Neutrophil (primary cell): ENCODE measurements at regions not wholly inside any gene's neighbourhood (a gene's known extent, or its start where the extent isn't known, plus 50 kb on each side); places are given as distances from the start of the nearest gene placed in this dataset.
"Not testable (repeated sequence)": the region's sequence is repeated elsewhere in the genome, so short reads cannot be mapped to it uniquely, and the experiment has no call there.

Experiments used
- H3K27ac ChIP-seq: fragments of 200-600 bp; sonication (generic); 2 replicates; pipeline ENCODE4 v1.5.1; 2016; ENCODE audit warnings: mild to moderate bottlenecking, moderate library complexity
- H3K27me3 ChIP-seq: fragments of 200-600 bp; sonication (generic); 2 replicates; pipeline ENCODE4 v1.6.0; 2016; ENCODE audit warnings: mild to moderate bottlenecking
- H3K36me3 ChIP-seq: fragments of 200-600 bp; sonication (generic); 2 replicates; pipeline ENCODE4 v1.5.1; 2017
- H3K4me1 ChIP-seq, 2 experiments: fragments of 200-600 bp in 1 of 2; sonication (generic) in 1 of 2; 1 replicate in 1 of 2; 2 replicates in 1 of 2; pipeline versions ENCODE4 v1.5.1 to v1.6.1; 2013 to 2016; ENCODE audit warnings: low read depth in 1 of 2, low read length in 1 of 2, mild to moderate bottlenecking in 1 of 2, moderate library complexity in 1 of 2; ENCODE audit not compliant: control insufficient read depth in 1 of 2, insufficient read depth in 1 of 2
- H3K4me3 ChIP-seq, 2 experiments: fragments of 200-600 bp in 1 of 2; sonication (generic) in 1 of 2; 1 replicate in 1 of 2; 2 replicates in 1 of 2; pipeline ENCODE4 v1.5.1; 2013 to 2016; ENCODE audit warnings: low read depth in 1 of 2, low read length in 1 of 2, mild to moderate bottlenecking in 1 of 2, moderate library complexity in 1 of 2
- H3K9me3 ChIP-seq: fragments of 200-600 bp; sonication (generic); 2 replicates; pipeline ENCODE4 v1.5.1; 2016
- TF ChIP-seq, protein P1 (sequence below): fragments of 200-600 bp; sonication (generic); IDR thresholded peaks from 2 replicates; pipeline ENCODE4 v1.5.1; 2016; ENCODE audit warnings: antibody characterized with exemption

DNA sequence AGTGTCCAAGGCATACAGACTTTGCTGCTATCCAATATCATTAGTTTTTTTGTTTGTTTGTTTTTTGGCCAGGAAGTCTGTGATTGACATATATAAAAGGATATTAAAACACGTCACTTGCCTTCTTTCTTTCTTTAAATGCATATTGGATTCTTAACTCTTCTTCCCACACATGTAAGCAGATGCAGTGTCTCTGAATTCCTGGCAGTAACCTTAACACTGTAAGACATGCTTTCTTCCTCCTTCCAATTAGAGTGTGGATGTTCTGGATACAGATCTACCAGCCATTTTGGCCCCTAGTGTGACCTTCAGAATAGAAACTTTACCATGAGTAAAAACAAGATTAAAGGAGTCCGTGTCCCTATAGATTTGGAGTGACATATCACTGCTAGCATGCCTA is 967.4 kb upstream of the PRR20A start:
- TF ChIP-seq, protein P1, sequence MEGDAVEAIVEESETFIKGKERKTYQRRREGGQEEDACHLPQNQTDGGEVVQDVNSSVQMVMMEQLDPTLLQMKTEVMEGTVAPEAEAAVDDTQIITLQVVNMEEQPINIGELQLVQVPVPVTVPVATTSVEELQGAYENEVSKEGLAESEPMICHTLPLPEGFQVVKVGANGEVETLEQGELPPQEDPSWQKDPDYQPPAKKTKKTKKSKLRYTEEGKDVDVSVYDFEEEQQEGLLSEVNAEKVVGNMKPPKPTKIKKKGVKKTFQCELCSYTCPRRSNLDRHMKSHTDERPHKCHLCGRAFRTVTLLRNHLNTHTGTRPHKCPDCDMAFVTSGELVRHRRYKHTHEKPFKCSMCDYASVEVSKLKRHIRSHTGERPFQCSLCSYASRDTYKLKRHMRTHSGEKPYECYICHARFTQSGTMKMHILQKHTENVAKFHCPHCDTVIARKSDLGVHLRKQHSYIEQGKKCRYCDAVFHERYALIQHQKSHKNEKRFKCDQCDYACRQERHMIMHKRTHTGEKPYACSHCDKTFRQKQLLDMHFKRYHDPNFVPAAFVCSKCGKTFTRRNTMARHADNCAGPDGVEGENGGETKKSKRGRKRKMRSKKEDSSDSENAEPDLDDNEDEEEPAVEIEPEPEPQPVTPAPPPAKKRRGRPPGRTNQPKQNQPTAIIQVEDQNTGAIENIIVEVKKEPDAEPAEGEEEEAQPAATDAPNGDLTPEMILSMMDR: no peak
- Histone ChIP-seq H3K27me3 (no peaks in the 10 kb centered on the region), H3K27ac (no peak overlapping the region), H3K36me3 (no peaks in the 10 kb centered on the region), H3K4me1 (no peaks in the 10 kb centered on the region), H3K4me3 (no peak overlapping the region), H3K9me3 (no peaks in the 10 kb centered on the region)

DNA sequence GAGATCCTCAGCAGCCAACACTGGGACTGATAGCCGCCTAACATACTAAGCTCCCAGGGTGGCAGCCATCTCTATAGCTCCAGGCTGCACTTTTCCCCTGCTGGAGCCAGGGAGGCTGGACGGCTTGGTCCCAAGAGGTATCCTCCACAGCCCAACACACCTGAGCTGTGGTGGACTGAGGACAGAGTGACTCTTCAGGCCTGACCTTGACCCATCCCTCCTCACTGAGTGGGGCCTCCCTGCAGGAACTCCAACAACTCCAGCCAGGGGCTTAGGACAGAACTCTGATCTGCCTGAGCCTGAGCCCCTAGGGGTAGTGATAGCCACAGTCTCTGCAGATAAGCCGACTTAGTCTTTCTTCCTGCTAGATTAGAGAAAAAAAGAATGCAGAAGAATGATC is 958.1 kb upstream of the PRR20A start:
- TF ChIP-seq, protein P1: no peak
- H3K4me3 ChIP-seq: no peak overlapping the region
- H3K27ac ChIP-seq: no peak overlapping the region
- H3K4me1 ChIP-seq: no peaks in the 10 kb centered on the region
- no peaks in the 10 kb centered on the region for H3K27me3 ChIP-seq
- H3K36me3 ChIP-seq: no peaks in the 10 kb centered on the region
- H3K9me3 ChIP-seq: no peaks in the 10 kb centered on the region

DNA sequence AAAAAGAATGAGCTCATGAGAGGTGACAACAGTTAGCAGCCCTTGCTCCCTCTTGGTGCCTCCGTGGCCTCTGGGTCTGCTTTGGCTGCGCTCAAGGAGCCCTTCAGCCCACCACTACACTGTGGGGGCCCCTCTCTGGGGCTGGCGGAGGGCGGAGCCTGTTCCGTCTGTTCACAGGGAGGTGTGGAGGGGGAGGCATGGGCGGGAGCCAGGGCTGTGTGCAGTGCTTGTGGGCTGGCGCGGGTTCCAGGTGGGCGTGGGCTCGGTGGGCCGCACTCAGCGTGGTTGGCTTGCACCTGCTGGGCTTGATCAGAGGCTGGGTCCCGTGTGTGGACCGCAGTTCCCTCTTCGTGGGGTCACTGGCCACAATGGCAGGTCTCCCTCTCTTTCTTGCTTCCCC is 953.4 kb upstream of the PRR20A start:
- H3K9me3 ChIP-seq: no peaks in the 10 kb centered on the region
- no peak overlapping the region for H3K4me3 ChIP-seq
- no peaks in the 10 kb centered on the region for H3K4me1 ChIP-seq
- no peak overlapping the region for H3K27ac ChIP-seq
- H3K36me3 ChIP-seq: no peaks in the 10 kb centered on the region
- TF ChIP-seq, protein P1: no peak
- no peaks in the 10 kb centered on the region for H3K27me3 ChIP-seq

DNA sequence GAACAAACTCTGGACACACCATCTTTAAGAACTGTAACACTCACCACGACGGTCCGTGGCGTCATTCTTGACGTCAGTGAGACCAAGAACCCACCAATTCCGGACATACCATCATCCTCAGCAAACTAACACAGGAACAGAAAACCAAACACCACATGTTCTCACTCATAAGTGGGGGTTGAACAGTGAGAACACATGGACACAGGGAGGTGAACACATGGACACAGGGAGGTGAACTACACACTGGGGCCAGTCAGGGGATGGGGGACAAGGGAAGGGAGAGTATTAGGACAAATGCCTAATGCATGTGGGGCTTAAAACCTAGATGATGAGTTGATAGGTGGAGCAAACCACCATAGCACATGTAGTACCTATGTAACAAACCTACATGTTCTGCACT is 952.1 kb upstream of the PRR20A start:
- H3K27me3 ChIP-seq, H3K9me3 ChIP-seq, H3K4me1 ChIP-seq, H3K4me3 ChIP-seq, H3K27ac ChIP-seq, H3K36me3 ChIP-seq: not testable (repeated sequence)

DNA sequence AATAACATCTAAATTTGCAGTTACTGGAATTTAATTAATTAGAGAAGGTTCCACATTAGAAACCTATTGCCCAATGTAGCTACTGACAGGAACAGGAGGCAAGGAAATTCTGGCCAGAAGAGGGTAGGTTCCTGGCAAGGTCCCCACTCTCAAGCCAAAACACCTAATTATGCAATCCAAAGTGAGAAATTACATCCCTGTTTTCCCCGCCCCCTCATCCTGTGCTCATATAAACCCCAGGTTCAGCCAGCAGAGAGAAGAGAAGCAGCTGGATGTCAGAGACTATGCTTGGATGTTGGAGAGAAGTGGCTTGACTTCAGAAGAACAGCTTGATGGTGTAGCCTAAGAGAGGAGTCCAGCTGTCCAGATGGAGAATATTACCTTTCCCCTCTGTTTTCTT is 951.3 kb upstream of the PRR20A start:
- TF ChIP-seq, protein P1: no peak
- H3K27ac ChIP-seq: no peak overlapping the region
- no peaks in the 10 kb centered on the region for H3K9me3 ChIP-seq
- no peaks in the 10 kb centered on the region for H3K36me3 ChIP-seq
- H3K4me1 ChIP-seq: no peaks in the 10 kb centered on the region
- H3K27me3 ChIP-seq: no peaks in the 10 kb centered on the region
- no peak overlapping the region for H3K4me3 ChIP-seq

DNA sequence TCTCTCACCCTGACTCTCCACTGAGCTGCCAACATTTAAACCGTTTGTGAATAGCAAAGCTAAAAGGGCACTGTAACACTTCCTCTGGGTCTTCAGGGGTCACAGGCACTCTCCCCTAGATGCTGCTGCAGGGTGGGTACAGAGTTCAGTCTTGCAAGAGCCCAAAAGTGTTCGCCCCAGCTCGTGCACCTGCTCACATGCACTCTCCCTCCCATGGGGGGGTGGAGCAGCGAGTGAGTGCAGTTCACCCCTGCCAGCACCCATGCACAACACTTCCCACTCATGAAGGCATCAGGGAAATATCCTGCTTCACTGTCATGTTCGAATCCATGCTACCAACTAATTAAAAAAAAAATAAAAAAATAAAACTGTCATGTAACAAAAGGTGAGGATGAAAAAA is 950.7 kb upstream of the PRR20A start:
- no peaks in the 10 kb centered on the region for H3K9me3 ChIP-seq
- no peaks in the 10 kb centered on the region for H3K4me1 ChIP-seq
- H3K36me3 ChIP-seq: no peaks in the 10 kb centered on the region
- H3K4me3 ChIP-seq: no peak overlapping the region
- H3K27ac ChIP-seq: no peak overlapping the region
- no peaks in the 10 kb centered on the region for H3K27me3 ChIP-seq
- TF ChIP-seq, protein P1: no peak
